ENCODE measurements at regions not wholly inside any gene's neighbourhood (a gene's known extent, or its start where the extent isn't known, plus 50 kb on each side); places are given as distances from the start of the nearest gene placed in this dataset.

GRCh38 chr16:64507240-64508024, 614.4 kb downstream of the CDH11 start:
- ATAC-seq (no peak), DNase-seq (ENCODE audit: low spot score) (no peak)
- intact Hi-C loops (cut with DNase I), result no loop called here

GRCh38 chr16:64499211-64499610, 622.7 kb downstream of the CDH11 start:
- ATAC-seq (no peak), DNase-seq (ENCODE audit: low spot score) (no peak)
- intact Hi-C loops (cut with DNase I), result no loop called here

- DNase-seq (ENCODE audit: low spot score) (no peak), ATAC-seq (no peak)
- intact Hi-C loops (cut with DNase I), result no loop called here
Measured at GRCh38 chr16:64498363-64498762, 623.5 kb downstream of the CDH11 start.

GRCh38 chr16:64493709-64494108, 628.2 kb downstream of the CDH11 start:
- DNase-seq (ENCODE audit: low spot score) (no peak), ATAC-seq (no peak)
- intact Hi-C loops (cut with DNase I), result no loop called here

- no peak for ATAC-seq
- DNase-seq (ENCODE audit: low spot score), result no peak
- intact Hi-C loops (cut with DNase I), result no loop called here
Measured at GRCh38 chr16:64489449-64489848, 632.4 kb downstream of the CDH11 start.

- DNase-seq (ENCODE audit: low spot score), result no peak
- intact Hi-C loops (cut with DNase I), result no loop called here
- ATAC-seq, result no peak
Measured at GRCh38 chr16:64486561-64486960, 635.3 kb downstream of the CDH11 start.

- no peak for DNase-seq (ENCODE audit: low spot score)
- intact Hi-C loops (cut with DNase I), result no loop called here
- no peak for ATAC-seq
Measured at GRCh38 chr16:64481497-64481896, 640.4 kb downstream of the CDH11 start.

- intact Hi-C loops (cut with DNase I), result no loop called here
- peak; percentile 68 for ATAC-seq
Measured at GRCh38 chr16:64478252-64478906, 643.5 kb downstream of the CDH11 start.

GRCh38 chr16:64475627-64476351, 646.1 kb downstream of the CDH11 start:
- intact Hi-C loops (cut with DNase I), result no loop called here

More at GRCh38 chr16:64478252-64478906, 643.5 kb downstream of the CDH11 start:
- no peak for DNase-seq (ENCODE audit: low spot score)

GRCh38 chr16:64470916-64471315, 650.9 kb downstream of the CDH11 start:
- DNase-seq (ENCODE audit: low spot score), result no peak
- ATAC-seq, result no peak
- intact Hi-C loops (cut with DNase I), result no loop called here

More at GRCh38 chr16:64475627-64476351, 646.1 kb downstream of the CDH11 start:
- ATAC-seq, result no peak
- DNase-seq (ENCODE audit: low spot score), result no peak

GRCh38 chr16:64469906-64470702, 651.8 kb downstream of the CDH11 start:
- DNase-seq (ENCODE audit: low spot score) (peak; percentile 59), ATAC-seq (peak; percentile 70)
- intact Hi-C loops (cut with DNase I), result no loop called here

GRCh38 chr16:64469351-64469750, 652.5 kb downstream of the CDH11 start:
- DNase-seq (ENCODE audit: low spot score), result no peak
- intact Hi-C loops (cut with DNase I), result no loop called here
- no peak for ATAC-seq

- DNase-seq (ENCODE audit: low spot score), result no peak
- intact Hi-C loops (cut with DNase I), result no loop called here
- no peak for ATAC-seq
Measured at GRCh38 chr16:64468515-64469090, 653.3 kb downstream of the CDH11 start.

GRCh38 chr16:64459821-64460220, 662.0 kb downstream of the CDH11 start:
- ATAC-seq, result no peak
- intact Hi-C loops (cut with DNase I), result no loop called here

GRCh38 chr16:64459402-64459801, 662.5 kb downstream of the CDH11 start:
- intact Hi-C loops (cut with DNase I), result no loop called here
- ATAC-seq, result no peak
- DNase-seq (ENCODE audit: low spot score), result no peak

More at GRCh38 chr16:64459821-64460220, 662.0 kb downstream of the CDH11 start:
- peak; percentile 60 for DNase-seq (ENCODE audit: low spot score)

GRCh38 chr16:64455275-64455674, 666.6 kb downstream of the CDH11 start:
- DNase-seq (ENCODE audit: low spot score) (no peak), ATAC-seq (no peak)
- intact Hi-C loops (cut with DNase I), result no loop called here

- DNase-seq (ENCODE audit: low spot score) (no peak), ATAC-seq (no peak)
- intact Hi-C loops (cut with DNase I), result no loop called here
Measured at GRCh38 chr16:64453646-64454045, 668.2 kb downstream of the CDH11 start.

- intact Hi-C loops (cut with DNase I), result no loop called here
- DNase-seq (ENCODE audit: low spot score), result no peak
- no peak for ATAC-seq
Measured at GRCh38 chr16:64452446-64452845, 669.4 kb downstream of the CDH11 start.

- no peak for DNase-seq (ENCODE audit: low spot score)
Measured at GRCh38 chr16:64450177-64450576, 671.7 kb downstream of the CDH11 start.

More at GRCh38 chr16:64450177-64450576, 671.7 kb downstream of the CDH11 start:
- intact Hi-C loops (cut with DNase I), result no loop called here
- no peak for ATAC-seq
